AG10803 (cell line): ENCODE measurements at regions not wholly inside any gene's neighbourhood (a gene's known extent, or its start where the extent isn't known, plus 50 kb on each side); places are given as distances from the start of the nearest gene placed in this dataset.

Source experiments
- DNase-seq: peaks from one replicate; pipeline ENCODE4 v3.0.0; 2010; ENCODE audit warnings: low read depth
- H3K4me3 ChIP-seq: 2 replicates; pipeline ENCODE4 v1.5.1; 2011; ENCODE audit warnings: mild to moderate bottlenecking, low read length, control low read depth
- TF ChIP-seq, protein P1 (sequence below): conservative IDR thresholded peaks from 2 replicates; pipeline ENCODE4 v1.5.1; 2011; ENCODE audit warnings: mild to moderate bottlenecking, low read length, control low read depth, inconsistent platforms

GRCh38 chr3:18666655-18667054 lies 241.5 kb upstream of the SATB1 start:
- no peak for DNase-seq
- no peak overlapping the region for H3K4me3 ChIP-seq
- TF ChIP-seq, protein P1, sequence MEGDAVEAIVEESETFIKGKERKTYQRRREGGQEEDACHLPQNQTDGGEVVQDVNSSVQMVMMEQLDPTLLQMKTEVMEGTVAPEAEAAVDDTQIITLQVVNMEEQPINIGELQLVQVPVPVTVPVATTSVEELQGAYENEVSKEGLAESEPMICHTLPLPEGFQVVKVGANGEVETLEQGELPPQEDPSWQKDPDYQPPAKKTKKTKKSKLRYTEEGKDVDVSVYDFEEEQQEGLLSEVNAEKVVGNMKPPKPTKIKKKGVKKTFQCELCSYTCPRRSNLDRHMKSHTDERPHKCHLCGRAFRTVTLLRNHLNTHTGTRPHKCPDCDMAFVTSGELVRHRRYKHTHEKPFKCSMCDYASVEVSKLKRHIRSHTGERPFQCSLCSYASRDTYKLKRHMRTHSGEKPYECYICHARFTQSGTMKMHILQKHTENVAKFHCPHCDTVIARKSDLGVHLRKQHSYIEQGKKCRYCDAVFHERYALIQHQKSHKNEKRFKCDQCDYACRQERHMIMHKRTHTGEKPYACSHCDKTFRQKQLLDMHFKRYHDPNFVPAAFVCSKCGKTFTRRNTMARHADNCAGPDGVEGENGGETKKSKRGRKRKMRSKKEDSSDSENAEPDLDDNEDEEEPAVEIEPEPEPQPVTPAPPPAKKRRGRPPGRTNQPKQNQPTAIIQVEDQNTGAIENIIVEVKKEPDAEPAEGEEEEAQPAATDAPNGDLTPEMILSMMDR = no peak

- no peak for DNase-seq
- no peak overlapping the region for H3K4me3 ChIP-seq
- TF ChIP-seq, protein P1 = no peak
Measured at GRCh38 chr3:18660059-18660458, 234.9 kb upstream of the SATB1 start.

GRCh38 chr3:18657858-18658820 lies 233.0 kb upstream of the SATB1 start:
- no peak for DNase-seq
- TF ChIP-seq, protein P1 = no peak
- no peak overlapping the region for H3K4me3 ChIP-seq

GRCh38 chr3:18656866-18657265 lies 231.7 kb upstream of the SATB1 start:
- TF ChIP-seq, protein P1 = no peak
- H3K4me3 ChIP-seq = no peak overlapping the region
- DNase-seq = no peak

GRCh38 chr3:18656410-18656809 lies 231.3 kb upstream of the SATB1 start:
- DNase-seq = no peak
- no peak overlapping the region for H3K4me3 ChIP-seq
- TF ChIP-seq, protein P1 = no peak

GRCh38 chr3:18655827-18656226 lies 230.7 kb upstream of the SATB1 start:
- H3K4me3 ChIP-seq = no peak overlapping the region
- DNase-seq = no peak
- TF ChIP-seq, protein P1 = no peak

DNA sequence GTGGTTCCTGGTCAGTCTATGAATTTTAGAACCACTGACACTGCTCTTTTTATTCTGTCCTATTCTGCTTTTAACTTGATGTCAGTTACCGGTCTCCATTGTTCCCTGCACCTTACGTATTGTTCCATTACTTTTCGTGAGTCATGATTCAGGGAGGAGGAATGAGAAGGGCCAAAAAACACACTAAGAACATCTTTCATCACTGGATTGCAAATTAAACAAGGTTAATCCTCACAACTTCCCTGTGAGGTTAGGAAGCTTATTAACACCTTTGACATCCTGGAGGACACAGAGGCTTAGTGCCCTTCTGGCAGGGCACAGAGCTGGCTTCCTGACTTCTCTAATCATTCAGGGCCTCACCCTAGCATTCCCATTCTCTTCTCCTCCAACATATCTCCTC lies 227.6 kb upstream of the SATB1 start:
- no peak for DNase-seq
- H3K4me3 ChIP-seq = no peak overlapping the region
- TF ChIP-seq, protein P1 = no peak
